NCI-H226 (cell line): ENCODE measurements at regions not wholly inside any gene's neighbourhood (a gene's known extent, or its start where the extent isn't known, plus 50 kb on each side); places are given as distances from the start of the nearest gene placed in this dataset.
"Not testable (repeated sequence)": the region's sequence is repeated elsewhere in the genome, so short reads cannot be mapped to it uniquely, and the experiment has no call there.

ENCODE experiments used
- DNase-seq: peaks from one replicate; pipeline ENCODE4 v3.0.0-alpha.2; 2015

- DNase-seq = no peak
Observed at GRCh38 chr1:14320518-14320917, 278.0 kb upstream of the KAZN start.

GRCh38 chr1:14320986-14321385, 277.5 kb upstream of the KAZN start:
- no peak for DNase-seq

GRCh38 chr1:14321422-14321821, 277.1 kb upstream of the KAZN start:
- DNase-seq = no peak

GRCh38 chr1:14323568-14324247, 274.8 kb upstream of the KAZN start:
- no peak for DNase-seq

- no peak for DNase-seq
Observed at GRCh38 chr1:14324248-14324630, 274.2 kb upstream of the KAZN start.

- DNase-seq = no peak
Observed at GRCh38 chr1:14326857-14327256, 271.6 kb upstream of the KAZN start.

- no peak for DNase-seq
Observed at GRCh38 chr1:14328685-14329084, 269.8 kb upstream of the KAZN start.

- no peak for DNase-seq
Observed at GRCh38 chr1:14332158-14332557, 266.3 kb upstream of the KAZN start.

GRCh38 chr1:14334336-14335176, 263.9 kb upstream of the KAZN start:
- no peak for DNase-seq

- DNase-seq = no peak
Observed at GRCh38 chr1:14338509-14338908, 260.0 kb upstream of the KAZN start.

- DNase-seq = no peak
Observed at GRCh38 chr1:14339288-14339687, 259.2 kb upstream of the KAZN start.

GRCh38 chr1:14340002-14340785, 258.3 kb upstream of the KAZN start:
- no peak for DNase-seq

- no peak for DNase-seq
Observed at GRCh38 chr1:14341147-14341546, 257.3 kb upstream of the KAZN start.

- DNase-seq = no peak
Observed at GRCh38 chr1:14345946-14346550, 252.4 kb upstream of the KAZN start.

- no peak for DNase-seq
Observed at GRCh38 chr1:14347186-14347585, 251.3 kb upstream of the KAZN start.

- DNase-seq = no peak
Observed at GRCh38 chr1:14347776-14348175, 250.7 kb upstream of the KAZN start.

GRCh38 chr1:14350197-14350596, 248.3 kb upstream of the KAZN start:
- DNase-seq = no peak

GRCh38 chr1:14352897-14353296, 245.6 kb upstream of the KAZN start:
- no peak for DNase-seq

GRCh38 chr1:14361005-14361404, 237.5 kb upstream of the KAZN start:
- not testable (repeated sequence) for DNase-seq

- no peak for DNase-seq
Observed at GRCh38 chr1:14362331-14362730, 236.2 kb upstream of the KAZN start.

GRCh38 chr1:14363036-14363590, 235.4 kb upstream of the KAZN start:
- DNase-seq = no peak

- DNase-seq = no peak
Observed at GRCh38 chr1:14363707-14364413, 234.6 kb upstream of the KAZN start.
